OCI-LY3 (cell line): ENCODE measurements at regions not wholly inside any gene's neighbourhood (a gene's known extent, or its start where the extent isn't known, plus 50 kb on each side); places are given as distances from the start of the nearest gene placed in this dataset.

Experiments used
- H2AFZ ChIP-seq: fragments of 200-600, 300-600 bp; shearing (Covaris generic); 2 replicates; pipeline ENCODE4 v1.6.0; 2014; ENCODE audit warnings: antibody characterized with exemption, low read depth, low read length
- H3K27ac ChIP-seq: fragments of 200-600, 300-600 bp; sonication (generic); 2 replicates; pipeline ENCODE4 v1.5.1; 2014; ENCODE audit warnings: mild to moderate bottlenecking, low read length, moderate library complexity, mixed read lengths
- H3K27me3 ChIP-seq: fragments of 200-600, 300-600 bp; sonication (generic); 2 replicates; pipeline ENCODE4 v1.6.1; 2014; ENCODE audit warnings: low read depth, low read length, mixed read lengths
- H3K36me3 ChIP-seq: fragments of 200-600, 300-600 bp; sonication (generic); replicated peaks from 2 replicates; pipeline ENCODE3; 2014; ENCODE audit warnings: low read depth, low read length, mixed read lengths
- H3K4me1 ChIP-seq: fragments of 300-600, 200-600 bp; sonication (generic); 2 replicates; pipeline ENCODE4 v1.6.1; 2014; ENCODE audit warnings: low read length, mixed read lengths
- H3K4me2 ChIP-seq: fragments of 200-600, 300-600 bp; sonication (generic); 2 replicates; pipeline ENCODE4 v1.6.1; 2014; ENCODE audit warnings: low read length, mixed read lengths
- H3K4me3 ChIP-seq: fragments of 300-600, 200-600 bp; sonication (generic); 2 replicates; pipeline ENCODE4 v1.5.1; 2014; ENCODE audit warnings: antibody characterized with exemption, mild to moderate bottlenecking, low read length, moderate library complexity
- H3K79me2 ChIP-seq: fragments of 300-600, 200-600 bp; shearing (Covaris generic); 2 replicates; pipeline ENCODE4 v1.6.1; 2014; ENCODE audit warnings: mild to moderate bottlenecking, low read length, mixed read lengths
- H3K9ac ChIP-seq: fragments of 300-600, 200-600 bp; shearing (Covaris generic); 2 replicates; pipeline ENCODE4 v1.6.0; 2014; ENCODE audit warnings: mild to moderate bottlenecking, low read length, moderate library complexity
- H3K9me3 ChIP-seq: fragments of 200-600, 300-600 bp; shearing (Covaris generic); 2 replicates; pipeline ENCODE4 v1.6.1; 2014; ENCODE audit warnings: low read length, mixed read lengths; ENCODE audit not compliant: insufficient read depth
- H4K20me1 ChIP-seq: fragments of 200-600, 300-600 bp; sonication (generic); 2 replicates; pipeline ENCODE4 v1.6.1; 2016; ENCODE audit warnings: low read length, mixed read lengths; ENCODE audit not compliant: insufficient read depth
- EZH2phosphoT487 ChIP-seq: fragments of 200-600 bp; shearing (Covaris generic); IDR thresholded peaks from 2 replicates; pipeline ENCODE4 v1.6.1; 2018; ENCODE audit warnings: antibody characterized with exemption, mixed run types, low read depth
- TF ChIP-seq, protein P1 (sequence below): fragments of 200-600, 300-600 bp; sonication (generic); IDR thresholded peaks from 2 replicates; pipeline ENCODE4 v1.5.1; 2014; ENCODE audit warnings: antibody characterized with exemption, low read length, low read depth

DNA sequence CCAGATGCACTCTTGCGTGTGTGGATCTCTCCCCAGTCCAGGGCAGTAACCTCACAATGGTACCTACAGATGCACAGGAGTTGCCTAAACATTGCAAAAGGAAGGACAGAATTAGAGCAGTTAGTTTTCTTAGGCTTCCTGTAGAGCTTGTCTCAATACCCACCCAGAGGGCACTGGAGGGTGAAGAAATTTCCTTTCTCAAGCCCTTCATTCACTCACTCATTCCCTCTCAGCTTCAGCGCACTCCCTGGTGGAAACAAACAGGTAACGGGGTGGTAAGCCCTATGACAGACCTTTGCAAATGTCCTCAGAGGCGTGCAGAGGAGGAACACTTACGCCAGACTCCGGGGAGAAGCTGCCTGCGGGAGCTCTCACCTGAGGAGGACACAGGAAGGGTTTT, 267.4 kb upstream of the HES1 start:
- no peaks in the 10 kb centered on the region for H3K9me3 ChIP-seq
- H3K4me1 ChIP-seq, result peaks cover 52% of the 10 kb centered on the region
- H3K9ac ChIP-seq, result no peak overlapping the region
- H4K20me1 ChIP-seq, result no peaks in the 10 kb centered on the region
- no peak for TF ChIP-seq EZH2phosphoT487
- TF ChIP-seq, protein P1, sequence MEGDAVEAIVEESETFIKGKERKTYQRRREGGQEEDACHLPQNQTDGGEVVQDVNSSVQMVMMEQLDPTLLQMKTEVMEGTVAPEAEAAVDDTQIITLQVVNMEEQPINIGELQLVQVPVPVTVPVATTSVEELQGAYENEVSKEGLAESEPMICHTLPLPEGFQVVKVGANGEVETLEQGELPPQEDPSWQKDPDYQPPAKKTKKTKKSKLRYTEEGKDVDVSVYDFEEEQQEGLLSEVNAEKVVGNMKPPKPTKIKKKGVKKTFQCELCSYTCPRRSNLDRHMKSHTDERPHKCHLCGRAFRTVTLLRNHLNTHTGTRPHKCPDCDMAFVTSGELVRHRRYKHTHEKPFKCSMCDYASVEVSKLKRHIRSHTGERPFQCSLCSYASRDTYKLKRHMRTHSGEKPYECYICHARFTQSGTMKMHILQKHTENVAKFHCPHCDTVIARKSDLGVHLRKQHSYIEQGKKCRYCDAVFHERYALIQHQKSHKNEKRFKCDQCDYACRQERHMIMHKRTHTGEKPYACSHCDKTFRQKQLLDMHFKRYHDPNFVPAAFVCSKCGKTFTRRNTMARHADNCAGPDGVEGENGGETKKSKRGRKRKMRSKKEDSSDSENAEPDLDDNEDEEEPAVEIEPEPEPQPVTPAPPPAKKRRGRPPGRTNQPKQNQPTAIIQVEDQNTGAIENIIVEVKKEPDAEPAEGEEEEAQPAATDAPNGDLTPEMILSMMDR, result no peak
- H2AFZ ChIP-seq, result no peak overlapping the region
- no peak overlapping the region for H3K4me3 ChIP-seq
- H3K79me2 ChIP-seq, result no peaks in the 10 kb centered on the region
- no peak overlapping the region for H3K27ac ChIP-seq
- no peaks in the 10 kb centered on the region for H3K36me3 ChIP-seq
- peaks cover 32% of the 10 kb centered on the region for H3K27me3 ChIP-seq
- H3K4me2 ChIP-seq, result no peak overlapping the region

GRCh38 chr3:193869221-193870201, 266.4 kb upstream of the HES1 start:
- H4K20me1 ChIP-seq, result no peaks in the 10 kb centered on the region
- no peaks in the 10 kb centered on the region for H3K79me2 ChIP-seq
- TF ChIP-seq EZH2phosphoT487, result no peak
- TF ChIP-seq, protein P1, result no peak
- no peak overlapping the region for H2AFZ ChIP-seq
- H3K27me3 ChIP-seq, result peaks cover 22% of the 10 kb centered on the region
- H3K4me3 ChIP-seq, result no peak overlapping the region
- peaks cover 45% of the 10 kb centered on the region for H3K4me1 ChIP-seq
- H3K9ac ChIP-seq, result no peak overlapping the region
- H3K4me2 ChIP-seq, result no peak overlapping the region
- no peaks in the 10 kb centered on the region for H3K36me3 ChIP-seq
- no peak overlapping the region for H3K27ac ChIP-seq
- H3K9me3 ChIP-seq, result no peaks in the 10 kb centered on the region

GRCh38 chr3:193870376-193871219, 265.4 kb upstream of the HES1 start:
- Histone ChIP-seq H3K4me1 (peaks cover 35% of the 10 kb centered on the region), H3K9me3 (no peaks in the 10 kb centered on the region), H4K20me1 (no peaks in the 10 kb centered on the region), H2AFZ (no peak overlapping the region), H3K27ac (no peak overlapping the region), H3K79me2 (no peaks in the 10 kb centered on the region), H3K4me2 (no peak overlapping the region), H3K9ac (no peak overlapping the region), H3K27me3 (peaks cover 21% of the 10 kb centered on the region), H3K4me3 (no peak overlapping the region), H3K36me3 (no peaks in the 10 kb centered on the region)
- TF ChIP-seq EZH2phosphoT487, result no peak
- TF ChIP-seq, protein P1, result no peak

- Histone ChIP-seq H3K4me2 (no peak overlapping the region), H3K4me3 (no peak overlapping the region)
- TF ChIP-seq, protein P1, result no peak
- TF ChIP-seq EZH2phosphoT487, result no peak
Observed at GRCh38 chr3:193871220-193871485, 264.8 kb upstream of the HES1 start.

More at GRCh38 chr3:193871220-193871485, 264.8 kb upstream of the HES1 start:
- peaks cover 20% of the 10 kb centered on the region for H3K27me3 ChIP-seq
- H3K79me2 ChIP-seq, result no peaks in the 10 kb centered on the region
- no peak overlapping the region for H3K9ac ChIP-seq
- H3K4me1 ChIP-seq, result peaks cover 33% of the 10 kb centered on the region
- no peak overlapping the region for H3K27ac ChIP-seq
- no peak overlapping the region for H2AFZ ChIP-seq
- no peaks in the 10 kb centered on the region for H3K9me3 ChIP-seq
- H4K20me1 ChIP-seq, result no peaks in the 10 kb centered on the region
- no peaks in the 10 kb centered on the region for H3K36me3 ChIP-seq
